Panc1 (cell line): ENCODE measurements at regions not wholly inside any gene's neighbourhood (a gene's known extent, or its start where the extent isn't known, plus 50 kb on each side); places are given as distances from the start of the nearest gene placed in this dataset.

Experiments
- ATAC-seq: fragments of 200-7000 bp; cut with Tn5 transposase; 2 replicates; pipeline ENCODE4 v1.9.1; 2020; ENCODE audit warnings: mild to moderate bottlenecking, moderate library complexity
- BruUV-seq: library from RNA; stranded (reverse); fragments of 400-500 nt; replicated peaks from 2 replicates; lab custom pipeline; 2021; lab: Mats Ljungman, UMichigan
- CTCF ChIA-PET: fragments of 300-600 bp; sonication (Branson Sonifier 250); formaldehyde crosslinking; loops from one replicate; lab custom pipeline; 2022; ENCODE audit warnings: antibody characterized with exemption; lab: Charles Lee
- POLR2A ChIA-PET: fragments of 300-600 bp; sonication (Branson Sonifier 250); formaldehyde crosslinking; loops from one replicate; lab custom pipeline; 2022; ENCODE audit warnings: antibody characterized with exemption; lab: Charles Lee
- DNase-seq: peaks from one replicate; pipeline ENCODE4 v3.0.0-alpha.2; 2010; ENCODE audit warnings: low read depth, low spot score
- H3K27ac ChIP-seq: 2 replicates; pipeline ENCODE4 v1.5.1; 2011; ENCODE audit warnings: mild to moderate bottlenecking, low read length, inconsistent platforms
- H3K27me3 ChIP-seq: fragments of 200-500 bp; sonication (Bioruptor generic); 2 replicates; pipeline ENCODE4 v1.6.0; 2014; ENCODE audit warnings: low read length, inconsistent platforms; ENCODE audit not compliant: control insufficient read depth, insufficient read depth
- H3K36me3 ChIP-seq: fragments of 200-500 bp; sonication (Bioruptor generic); 2 replicates; pipeline ENCODE4 v1.5.1; 2014; ENCODE audit warnings: inconsistent platforms, mild to moderate bottlenecking, low read length, moderate library complexity; ENCODE audit not compliant: control insufficient read depth, insufficient read depth
- H3K4me1 ChIP-seq: 2 replicates; pipeline ENCODE4 v1.5.1; 2011; ENCODE audit warnings: inconsistent platforms, mild to moderate bottlenecking, low read length, moderate library complexity; ENCODE audit not compliant: control insufficient read depth, insufficient read depth
- H3K4me3 ChIP-seq, 2 experiments: 2 replicates each; pipeline ENCODE4 v1.5.1; 2011 to 2012; ENCODE audit warnings: low read depth in 2 of 2, low read length in 2 of 2, mild to moderate bottlenecking in 2 of 2, inconsistent platforms in 1 of 2, moderate library complexity in 1 of 2
- H3K9me3 ChIP-seq: fragments of 200-500 bp; sonication (Bioruptor generic); 2 replicates; pipeline ENCODE4 v1.5.1; 2014; ENCODE audit warnings: low read depth, mild to moderate bottlenecking, inconsistent platforms, low read length, moderate library complexity; ENCODE audit not compliant: control insufficient read depth, insufficient read depth
- POLR2AphosphoS5 ChIP-seq: IDR thresholded peaks from 2 replicates; pipeline ENCODE4 v1.6.1; 2012; ENCODE audit warnings: mild to moderate bottlenecking, low read depth, low read length, moderate library complexity
- SIN3A ChIP-seq: IDR thresholded peaks from 2 replicates; pipeline ENCODE4 v1.6.1; 2012; ENCODE audit warnings: low read depth, mild to moderate bottlenecking, low read length, moderate library complexity, borderline replicate concordance; ENCODE audit not compliant: insufficient read depth
- TCF7L2 ChIP-seq: IDR thresholded peaks from 2 replicates; pipeline ENCODE4 v1.6.1; 2011; ENCODE audit warnings: mild to moderate bottlenecking, low read depth, low read length, inconsistent platforms
- in situ Hi-C: cut with HindIII; loops from 2 replicates; pipeline ENCODE4 v1.10.0; 2016; ENCODE audit warnings: low sequenced_read_pairs, low pct_unique_long_range_greater_than_20kb
- intact Hi-C: fragments of 100-400 bp; cut with micrococcal nuclease; formaldehyde crosslinking; loops from one replicate; pipeline ENCODE4 v1.10.0; 2022; ENCODE audit not compliant: unreplicated experiment
- TF ChIP-seq, protein P1 (sequence below): fragments of 450-650 bp; IDR thresholded peaks from 2 replicates; pipeline ENCODE4 v1.5.1; 2017; ENCODE audit warnings: mild to moderate bottlenecking
- TF ChIP-seq, protein P2 (sequence below), 2 experiments: IDR thresholded peaks; 2 replicates each; pipeline ENCODE4 v1.6.1; 2011 to 2012; ENCODE audit warnings: low read depth in 2 of 2, control low read depth in 1 of 2, low read length in 1 of 2, mild to moderate bottlenecking in 1 of 2, moderate library complexity in 1 of 2; ENCODE audit not compliant: insufficient read depth in 1 of 2

DNA sequence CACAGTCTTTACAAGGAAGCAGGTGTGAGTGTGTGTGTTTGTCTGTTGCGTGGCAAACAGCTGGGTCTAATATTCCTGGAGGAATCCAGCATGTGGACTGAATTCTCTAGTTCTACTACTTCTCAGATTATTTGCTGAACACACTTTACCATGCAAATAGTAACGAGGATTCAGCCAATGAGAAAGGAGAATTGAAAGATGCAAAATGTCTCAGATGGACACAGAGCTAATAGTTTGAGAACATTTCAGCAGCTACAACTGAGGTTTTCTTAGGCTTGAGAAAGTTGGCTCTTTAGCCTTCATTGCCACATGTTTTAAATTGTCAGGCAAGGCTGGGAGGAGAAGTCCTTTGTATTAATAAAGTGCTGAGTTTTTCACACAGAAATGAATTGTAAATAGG is 568.0 kb upstream of the MDFIC2 start:
- ChIA-PET CTCF (no interaction called here), POLR2A (no interaction called here)
- H3K4me1 ChIP-seq: no peaks in the 10 kb centered on the region
- H3K4me3 ChIP-seq: no peak overlapping the region
- DNase-seq (no peak), ATAC-seq (no peak)
- no peaks in the 10 kb centered on the region for H3K27me3 ChIP-seq
- no peak overlapping the region for H3K27ac ChIP-seq
- no TSS peak for BruUV-seq
- no peaks in the 10 kb centered on the region for H3K36me3 ChIP-seq
- TF ChIP-seq SIN3A (no peak), TCF7L2 (no peak), POLR2AphosphoS5 (no peak)
- TF ChIP-seq, protein P1, sequence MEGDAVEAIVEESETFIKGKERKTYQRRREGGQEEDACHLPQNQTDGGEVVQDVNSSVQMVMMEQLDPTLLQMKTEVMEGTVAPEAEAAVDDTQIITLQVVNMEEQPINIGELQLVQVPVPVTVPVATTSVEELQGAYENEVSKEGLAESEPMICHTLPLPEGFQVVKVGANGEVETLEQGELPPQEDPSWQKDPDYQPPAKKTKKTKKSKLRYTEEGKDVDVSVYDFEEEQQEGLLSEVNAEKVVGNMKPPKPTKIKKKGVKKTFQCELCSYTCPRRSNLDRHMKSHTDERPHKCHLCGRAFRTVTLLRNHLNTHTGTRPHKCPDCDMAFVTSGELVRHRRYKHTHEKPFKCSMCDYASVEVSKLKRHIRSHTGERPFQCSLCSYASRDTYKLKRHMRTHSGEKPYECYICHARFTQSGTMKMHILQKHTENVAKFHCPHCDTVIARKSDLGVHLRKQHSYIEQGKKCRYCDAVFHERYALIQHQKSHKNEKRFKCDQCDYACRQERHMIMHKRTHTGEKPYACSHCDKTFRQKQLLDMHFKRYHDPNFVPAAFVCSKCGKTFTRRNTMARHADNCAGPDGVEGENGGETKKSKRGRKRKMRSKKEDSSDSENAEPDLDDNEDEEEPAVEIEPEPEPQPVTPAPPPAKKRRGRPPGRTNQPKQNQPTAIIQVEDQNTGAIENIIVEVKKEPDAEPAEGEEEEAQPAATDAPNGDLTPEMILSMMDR: no peak
- TF ChIP-seq, protein P2, sequence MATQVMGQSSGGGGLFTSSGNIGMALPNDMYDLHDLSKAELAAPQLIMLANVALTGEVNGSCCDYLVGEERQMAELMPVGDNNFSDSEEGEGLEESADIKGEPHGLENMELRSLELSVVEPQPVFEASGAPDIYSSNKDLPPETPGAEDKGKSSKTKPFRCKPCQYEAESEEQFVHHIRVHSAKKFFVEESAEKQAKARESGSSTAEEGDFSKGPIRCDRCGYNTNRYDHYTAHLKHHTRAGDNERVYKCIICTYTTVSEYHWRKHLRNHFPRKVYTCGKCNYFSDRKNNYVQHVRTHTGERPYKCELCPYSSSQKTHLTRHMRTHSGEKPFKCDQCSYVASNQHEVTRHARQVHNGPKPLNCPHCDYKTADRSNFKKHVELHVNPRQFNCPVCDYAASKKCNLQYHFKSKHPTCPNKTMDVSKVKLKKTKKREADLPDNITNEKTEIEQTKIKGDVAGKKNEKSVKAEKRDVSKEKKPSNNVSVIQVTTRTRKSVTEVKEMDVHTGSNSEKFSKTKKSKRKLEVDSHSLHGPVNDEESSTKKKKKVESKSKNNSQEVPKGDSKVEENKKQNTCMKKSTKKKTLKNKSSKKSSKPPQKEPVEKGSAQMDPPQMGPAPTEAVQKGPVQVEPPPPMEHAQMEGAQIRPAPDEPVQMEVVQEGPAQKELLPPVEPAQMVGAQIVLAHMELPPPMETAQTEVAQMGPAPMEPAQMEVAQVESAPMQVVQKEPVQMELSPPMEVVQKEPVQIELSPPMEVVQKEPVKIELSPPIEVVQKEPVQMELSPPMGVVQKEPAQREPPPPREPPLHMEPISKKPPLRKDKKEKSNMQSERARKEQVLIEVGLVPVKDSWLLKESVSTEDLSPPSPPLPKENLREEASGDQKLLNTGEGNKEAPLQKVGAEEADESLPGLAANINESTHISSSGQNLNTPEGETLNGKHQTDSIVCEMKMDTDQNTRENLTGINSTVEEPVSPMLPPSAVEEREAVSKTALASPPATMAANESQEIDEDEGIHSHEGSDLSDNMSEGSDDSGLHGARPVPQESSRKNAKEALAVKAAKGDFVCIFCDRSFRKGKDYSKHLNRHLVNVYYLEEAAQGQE (IDR thresholded peaks at IDR 0.05; ENCODE audit: insufficient read depth in 1 of 2, low read depth in 2 of 2, low read length in 1 of 2): no peak
- in situ Hi-C loops (no loop called here), intact Hi-C loops (no loop called here)
- no peaks in the 10 kb centered on the region for H3K9me3 ChIP-seq

DNA sequence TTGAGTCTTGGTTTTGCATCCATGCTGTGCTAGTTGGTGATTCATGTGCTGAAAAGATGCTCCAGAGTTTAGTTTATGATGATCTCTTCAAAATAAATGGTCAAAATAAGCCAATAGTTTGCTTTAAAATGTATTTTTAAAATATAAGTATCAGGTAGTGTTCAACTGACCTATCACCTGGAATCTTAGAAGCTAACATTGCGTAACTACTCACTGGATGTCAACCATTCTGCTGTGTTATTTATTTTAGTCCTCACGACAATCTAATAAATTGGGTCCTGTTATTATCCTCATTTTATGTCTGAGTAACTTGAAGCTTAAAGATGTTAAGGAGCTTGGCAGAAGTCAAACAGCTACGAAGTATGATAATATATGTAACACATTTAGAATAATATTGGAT is 563.7 kb upstream of the MDFIC2 start:
- Histone ChIP-seq H3K36me3 (no peaks in the 10 kb centered on the region), H3K4me3 (no peak overlapping the region), H3K4me1 (no peaks in the 10 kb centered on the region), H3K9me3 (no peaks in the 10 kb centered on the region), H3K27ac (no peak overlapping the region), H3K27me3 (no peaks in the 10 kb centered on the region)
- CTCF ChIA-PET: no interaction called here
- ATAC-seq: no peak
- BruUV-seq: no TSS peak
- DNase-seq: no peak
- intact Hi-C loops: no loop called here
- POLR2A ChIA-PET: no interaction called here
- TF ChIP-seq SIN3A (no peak), POLR2AphosphoS5 (no peak), TCF7L2 (no peak)
- TF ChIP-seq, protein P1: no peak
- TF ChIP-seq, protein P2 (IDR thresholded peaks at IDR 0.05; ENCODE audit: insufficient read depth in 1 of 2, low read depth in 2 of 2, low read length in 1 of 2): no peak
- in situ Hi-C loops: no loop called here
